Osteocyte (in vitro differentiated cells): ENCODE measurements at regions not wholly inside any gene's neighbourhood (a gene's known extent, or its start where the extent isn't known, plus 50 kb on each side); places are given as distances from the start of the nearest gene placed in this dataset.
"Not testable (repeated sequence)": the region's sequence is repeated elsewhere in the genome, so short reads cannot be mapped to it uniquely, and the experiment has no call there.

ENCODE experiments used
- DNase-seq: peaks from one replicate; pipeline ENCODE4 v3.0.0; 2021; ENCODE audit warnings: mixed read lengths; ENCODE audit not compliant: unreplicated experiment; ENCODE audit errors: extremely low spot score
- H3K27ac Mint-ChIP-seq: one replicate; pipeline ENCODE4 v1.8.0; 2021; ENCODE audit warnings: mild to moderate bottlenecking, mixed read lengths; ENCODE audit not compliant: unreplicated experiment
- H3K27me3 Mint-ChIP-seq: one replicate; pipeline ENCODE4 v1.8.0; 2021; ENCODE audit warnings: mixed read lengths; ENCODE audit not compliant: unreplicated experiment
- H3K36me3 Mint-ChIP-seq: one replicate; pipeline ENCODE4 v1.8.0; 2021; ENCODE audit warnings: mixed read lengths; ENCODE audit not compliant: unreplicated experiment
- H3K4me1 Mint-ChIP-seq: one replicate; pipeline ENCODE4 v1.8.0; 2021; ENCODE audit warnings: mixed read lengths; ENCODE audit not compliant: unreplicated experiment
- H3K4me3 Mint-ChIP-seq: one replicate; pipeline ENCODE4 v1.8.0; 2021; ENCODE audit warnings: mild to moderate bottlenecking, moderate library complexity, mixed read lengths; ENCODE audit not compliant: unreplicated experiment
- H3K9me3 Mint-ChIP-seq: one replicate; pipeline ENCODE4 v1.8.0; 2021; ENCODE audit warnings: mixed read lengths; ENCODE audit not compliant: unreplicated experiment
- TF ChIP-seq, protein P1 (sequence below): fragments of 200-600 bp; sonication (generic); IDR thresholded peaks from 2 replicates; pipeline ENCODE4 v1.5.0; 2021; ENCODE audit warnings: antibody characterized with exemption, mild to moderate bottlenecking, moderate library complexity

DNA sequence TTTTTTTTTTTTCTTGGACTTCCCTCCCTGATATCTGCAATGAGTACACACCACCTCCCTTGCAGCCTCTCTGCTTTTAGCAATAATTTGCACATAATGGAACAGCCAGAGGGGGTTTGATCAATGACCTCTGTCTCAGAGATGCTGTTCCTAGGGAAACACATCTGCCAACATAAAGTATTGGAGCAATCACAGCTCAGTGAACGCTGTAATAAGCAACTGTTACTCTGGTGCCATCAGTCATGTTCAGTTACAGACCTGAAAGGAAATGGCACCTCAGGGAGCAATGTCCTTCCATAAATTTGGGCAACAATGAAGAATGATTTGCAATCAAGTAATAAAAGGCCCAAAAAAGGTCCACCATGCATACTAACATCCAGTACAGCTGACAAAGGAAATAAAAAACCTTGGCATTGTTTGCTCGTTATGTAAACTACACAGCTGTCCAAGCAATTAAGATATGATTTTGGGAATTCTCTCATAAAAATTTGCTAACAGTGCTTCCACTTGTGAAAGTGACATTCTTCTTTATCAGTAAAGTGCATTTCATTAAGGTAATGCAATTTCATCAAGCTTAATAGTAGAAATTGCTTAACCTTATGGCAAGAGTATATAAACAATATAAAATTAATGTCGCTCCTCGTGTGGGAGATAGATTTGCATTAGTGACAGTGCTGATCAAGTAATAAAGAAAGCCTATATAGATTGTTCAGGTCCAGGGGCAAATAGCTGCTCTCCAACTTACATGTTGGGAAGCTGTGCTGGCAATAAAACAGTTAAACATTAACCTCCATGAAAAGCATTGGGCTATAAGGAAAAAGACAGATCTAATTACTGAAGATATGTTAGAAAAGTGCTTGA is 167.8 kb downstream of the RASEF start:
- TF ChIP-seq, protein P1, sequence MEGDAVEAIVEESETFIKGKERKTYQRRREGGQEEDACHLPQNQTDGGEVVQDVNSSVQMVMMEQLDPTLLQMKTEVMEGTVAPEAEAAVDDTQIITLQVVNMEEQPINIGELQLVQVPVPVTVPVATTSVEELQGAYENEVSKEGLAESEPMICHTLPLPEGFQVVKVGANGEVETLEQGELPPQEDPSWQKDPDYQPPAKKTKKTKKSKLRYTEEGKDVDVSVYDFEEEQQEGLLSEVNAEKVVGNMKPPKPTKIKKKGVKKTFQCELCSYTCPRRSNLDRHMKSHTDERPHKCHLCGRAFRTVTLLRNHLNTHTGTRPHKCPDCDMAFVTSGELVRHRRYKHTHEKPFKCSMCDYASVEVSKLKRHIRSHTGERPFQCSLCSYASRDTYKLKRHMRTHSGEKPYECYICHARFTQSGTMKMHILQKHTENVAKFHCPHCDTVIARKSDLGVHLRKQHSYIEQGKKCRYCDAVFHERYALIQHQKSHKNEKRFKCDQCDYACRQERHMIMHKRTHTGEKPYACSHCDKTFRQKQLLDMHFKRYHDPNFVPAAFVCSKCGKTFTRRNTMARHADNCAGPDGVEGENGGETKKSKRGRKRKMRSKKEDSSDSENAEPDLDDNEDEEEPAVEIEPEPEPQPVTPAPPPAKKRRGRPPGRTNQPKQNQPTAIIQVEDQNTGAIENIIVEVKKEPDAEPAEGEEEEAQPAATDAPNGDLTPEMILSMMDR = no peak
- H3K27ac Mint-ChIP-seq = no peak overlapping the region
- H3K4me3 Mint-ChIP-seq = no peak overlapping the region
- H3K9me3 Mint-ChIP-seq = no peaks in the 10 kb centered on the region
- H3K27me3 Mint-ChIP-seq = no peaks in the 10 kb centered on the region
- H3K36me3 Mint-ChIP-seq = no peaks in the 10 kb centered on the region
- H3K4me1 Mint-ChIP-seq = no peaks in the 10 kb centered on the region
- DNase-seq = no peak

DNA sequence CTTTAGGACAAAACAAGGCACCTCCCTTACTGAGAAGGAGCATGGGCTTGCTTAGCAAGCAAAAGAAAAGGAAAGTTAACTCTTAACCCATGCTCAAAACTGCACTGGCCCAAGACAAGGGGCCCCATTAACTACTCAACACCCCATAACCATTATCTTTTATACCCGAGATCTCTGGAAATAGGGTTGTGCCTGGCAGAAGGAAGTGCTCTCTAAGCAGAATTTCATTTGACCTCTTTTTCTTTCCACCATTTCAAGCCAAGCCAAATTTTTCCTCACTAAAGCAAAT is 167.2 kb downstream of the RASEF start:
- Mint-ChIP-seq H3K27me3 (no peaks in the 10 kb centered on the region), H3K27ac (no peak overlapping the region), H3K9me3 (no peaks in the 10 kb centered on the region), H3K36me3 (no peaks in the 10 kb centered on the region), H3K4me3 (no peak overlapping the region), H3K4me1 (no peaks in the 10 kb centered on the region)
- no peak for DNase-seq
- TF ChIP-seq, protein P1 = no peak

DNA sequence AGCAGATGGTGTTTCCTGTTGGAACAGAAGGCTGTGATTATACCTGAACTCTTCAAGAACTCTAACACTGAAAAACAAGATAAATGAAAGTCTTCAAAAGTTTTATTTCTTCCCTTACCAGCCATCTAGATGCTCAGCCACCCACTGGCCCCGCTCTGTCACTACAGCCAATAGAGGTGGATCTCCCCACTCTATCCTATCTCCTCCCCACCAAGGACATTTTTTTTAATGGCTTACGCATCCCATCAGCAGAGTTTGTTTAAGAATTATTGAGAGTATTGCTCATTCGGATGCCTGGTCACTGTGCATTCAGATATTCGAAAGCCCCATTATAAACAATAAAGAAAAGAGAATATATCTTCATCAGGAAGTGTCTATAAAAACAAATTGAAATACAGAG is 159.4 kb downstream of the RASEF start:
- no peaks in the 10 kb centered on the region for H3K4me1 Mint-ChIP-seq
- no peak for DNase-seq
- TF ChIP-seq, protein P1 = peak; percentile 8
- H3K27ac Mint-ChIP-seq = no peak overlapping the region
- H3K4me3 Mint-ChIP-seq = no peak overlapping the region
- H3K27me3 Mint-ChIP-seq = no peaks in the 10 kb centered on the region
- H3K9me3 Mint-ChIP-seq = no peaks in the 10 kb centered on the region
- H3K36me3 Mint-ChIP-seq = no peaks in the 10 kb centered on the region

DNA sequence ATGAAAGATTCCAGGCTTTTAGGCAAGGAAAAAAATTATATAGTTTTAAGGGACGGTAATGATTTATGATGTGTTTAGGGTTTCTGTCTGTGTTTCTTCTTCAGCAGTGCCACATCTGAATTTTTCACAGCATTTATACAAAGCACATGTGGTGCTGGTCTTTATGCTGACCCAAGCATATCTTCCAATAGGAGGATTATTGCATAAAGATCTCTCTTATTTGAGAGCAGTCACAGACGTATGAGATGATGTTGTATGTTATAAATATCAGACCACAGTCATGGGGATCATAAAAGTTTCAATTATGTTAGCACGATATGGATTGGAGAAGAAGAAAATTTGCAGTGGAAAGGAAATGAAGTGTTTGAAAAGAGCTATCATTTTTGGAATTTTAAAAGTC is 150.9 kb downstream of the RASEF start:
- Mint-ChIP-seq H3K4me3 (no peak overlapping the region), H3K36me3 (no peaks in the 10 kb centered on the region), H3K9me3 (peaks cover 14% of the 10 kb centered on the region), H3K27me3 (peaks cover 8% of the 10 kb centered on the region), H3K4me1 (no peaks in the 10 kb centered on the region), H3K27ac (no peak overlapping the region)
- no peak for DNase-seq
- TF ChIP-seq, protein P1 = no peak

DNA sequence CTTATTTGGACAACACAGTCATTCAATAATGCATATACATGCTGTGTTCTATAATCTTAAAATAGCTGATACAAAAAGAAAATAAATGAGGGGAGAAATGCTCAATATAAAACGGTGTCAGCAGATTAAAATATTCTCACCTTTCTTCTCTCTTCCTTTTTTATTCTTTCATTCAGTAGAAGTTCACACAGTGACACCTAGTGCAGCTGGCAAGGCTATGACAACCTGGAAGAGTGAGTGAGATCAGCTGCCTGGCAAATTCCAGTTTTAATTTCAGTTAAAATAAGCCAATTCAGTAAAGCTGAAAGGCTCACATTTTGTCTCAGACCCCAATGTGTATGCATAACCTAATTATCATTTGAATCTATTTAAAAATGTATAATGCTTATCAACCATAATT is 150.3 kb downstream of the RASEF start:
- H3K36me3 Mint-ChIP-seq = no peaks in the 10 kb centered on the region
- H3K4me3 Mint-ChIP-seq = no peak overlapping the region
- TF ChIP-seq, protein P1 = no peak
- peaks cover 17% of the 10 kb centered on the region for H3K9me3 Mint-ChIP-seq
- no peak overlapping the region for H3K27ac Mint-ChIP-seq
- peaks cover 8% of the 10 kb centered on the region for H3K27me3 Mint-ChIP-seq
- DNase-seq = no peak
- H3K4me1 Mint-ChIP-seq = no peaks in the 10 kb centered on the region

DNA sequence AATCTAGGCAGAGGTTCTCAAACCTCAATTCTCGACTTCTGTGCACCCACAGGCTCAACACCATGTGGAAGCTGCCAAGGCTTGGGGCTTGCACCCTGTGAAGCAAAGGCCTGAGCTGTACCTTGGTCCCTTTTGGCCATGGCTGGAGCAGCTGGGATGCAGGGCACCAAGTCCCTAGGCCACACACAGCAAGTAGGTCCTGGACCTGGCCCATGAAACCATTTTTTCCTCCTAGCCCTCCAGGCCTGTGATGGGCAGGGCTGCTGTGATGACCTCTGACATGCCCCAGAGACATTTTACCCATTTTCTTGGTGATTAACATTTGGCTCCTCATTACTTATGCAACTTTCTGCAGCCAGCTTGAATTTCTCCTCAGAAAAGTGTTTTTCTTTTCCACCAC is 146.7 kb downstream of the RASEF start:
- H3K36me3 Mint-ChIP-seq, DNase-seq, H3K4me3 Mint-ChIP-seq, H3K27ac Mint-ChIP-seq, H3K27me3 Mint-ChIP-seq, H3K4me1 Mint-ChIP-seq: not testable (repeated sequence)
- peaks cover 17% of the 10 kb centered on the region for H3K9me3 Mint-ChIP-seq
